Activated CD8-positive, alpha-beta memory T cell treated with anti-CD3 and anti-CD28 coated beads, Interleukin-2, amount 50 U/mL, for 1 hour (primary cell): ENCODE measurements at regions not wholly inside any gene's neighbourhood (a gene's known extent, or its start where the extent isn't known, plus 50 kb on each side); places are given as distances from the start of the nearest gene placed in this dataset.

Source experiments
- DNase-seq: peaks from one replicate; pipeline ENCODE4 v3.0.0-alpha.2; 2020; ENCODE audit errors: extremely low read depth

DNA sequence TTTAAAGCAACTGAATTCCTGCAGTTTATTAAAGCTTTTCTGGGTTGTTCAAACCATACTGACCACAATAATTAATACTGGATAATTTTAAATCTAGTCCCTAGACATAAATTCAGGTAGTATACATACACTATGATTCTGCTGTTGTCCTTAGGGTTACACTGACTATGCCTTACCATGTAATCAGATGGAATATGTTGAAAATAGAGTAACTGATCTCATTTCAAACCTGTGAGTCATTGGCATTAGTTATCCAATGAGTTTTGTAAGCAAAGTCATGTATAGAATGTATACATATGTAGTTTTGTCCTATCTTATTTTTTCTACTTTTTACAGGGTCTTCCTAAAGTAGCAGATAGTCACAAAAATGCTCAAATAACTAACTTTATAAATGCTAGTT, 517.1 kb upstream of the CCDC54 start:
- no peak for DNase-seq

DNA sequence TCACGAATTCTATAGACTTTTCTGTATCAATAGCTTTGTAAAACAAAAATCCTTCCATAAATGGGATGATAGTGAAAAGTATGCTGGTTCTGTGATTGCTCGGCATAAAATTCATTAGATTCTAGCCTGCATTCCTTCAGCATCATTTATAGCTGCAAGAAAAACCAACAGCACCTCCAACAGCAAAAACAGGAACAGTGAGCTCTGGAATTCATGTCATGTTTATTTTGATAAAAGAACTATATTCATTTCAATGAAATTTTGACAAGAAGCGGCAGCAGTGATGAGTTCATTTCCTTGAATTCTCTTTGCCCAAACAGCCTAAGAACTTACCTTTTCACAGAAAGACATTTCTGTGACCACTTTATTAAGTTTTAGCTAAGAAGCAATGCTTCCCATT, 515.2 kb upstream of the CCDC54 start:
- no peak for DNase-seq

DNA sequence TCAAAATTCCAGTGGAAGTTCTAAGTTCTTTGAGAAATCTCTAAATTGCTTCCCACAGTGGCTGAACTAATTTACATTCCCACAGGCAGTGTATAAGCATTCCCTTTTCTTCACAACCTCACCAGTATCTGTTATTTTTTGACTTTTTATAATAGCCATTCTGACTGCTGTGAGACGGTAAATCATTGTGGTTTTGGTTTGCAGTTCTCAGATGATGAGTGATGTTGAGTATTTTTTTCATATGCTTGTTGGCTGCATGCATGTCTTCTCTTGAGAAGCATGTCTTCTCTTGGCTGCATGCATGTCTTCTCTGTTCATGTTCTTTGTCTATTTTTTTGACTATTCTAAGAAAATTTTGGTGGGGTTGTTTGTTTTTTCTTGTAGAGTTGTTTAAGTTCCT, 499.6 kb upstream of the CCDC54 start:
- DNase-seq: no peak

DNA sequence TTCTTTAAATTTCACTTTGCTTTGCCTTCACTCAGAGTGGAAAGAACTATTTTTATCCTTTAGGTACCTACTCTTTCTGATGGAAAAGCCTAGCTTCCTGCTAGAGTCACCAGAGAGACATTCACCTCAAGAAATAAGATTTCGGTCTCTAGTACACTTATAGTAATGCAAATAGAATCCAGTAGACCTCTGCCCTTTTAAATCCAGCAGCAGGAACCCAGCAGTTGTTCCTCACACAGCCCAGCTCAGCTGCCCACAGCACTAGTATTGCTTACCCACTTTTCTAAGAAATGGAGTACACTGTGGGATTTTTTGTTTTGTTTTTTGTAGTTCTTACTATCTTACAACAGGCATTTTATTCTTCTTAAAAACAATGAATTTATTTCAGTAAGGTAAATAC, 497.0 kb upstream of the CCDC54 start:
- DNase-seq: no peak

DNA sequence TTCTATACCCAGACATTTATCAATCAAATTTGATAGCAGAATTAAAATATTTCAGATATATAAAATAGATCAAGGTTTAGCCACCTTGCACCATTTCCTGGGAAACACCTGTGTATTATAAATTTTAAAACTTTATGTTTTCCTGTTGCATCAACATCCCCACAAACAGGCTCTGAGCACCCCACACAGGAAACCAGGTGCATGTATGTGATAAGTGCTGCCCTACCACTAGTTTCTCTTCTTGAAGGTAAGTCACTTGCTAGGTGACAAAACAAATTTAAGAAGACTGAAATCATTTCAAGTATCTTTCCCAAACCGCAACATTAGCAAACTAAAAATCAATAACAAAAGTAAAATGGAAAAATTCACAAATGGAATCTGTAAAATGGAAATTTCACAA, 496.1 kb upstream of the CCDC54 start:
- DNase-seq: no peak

DNA sequence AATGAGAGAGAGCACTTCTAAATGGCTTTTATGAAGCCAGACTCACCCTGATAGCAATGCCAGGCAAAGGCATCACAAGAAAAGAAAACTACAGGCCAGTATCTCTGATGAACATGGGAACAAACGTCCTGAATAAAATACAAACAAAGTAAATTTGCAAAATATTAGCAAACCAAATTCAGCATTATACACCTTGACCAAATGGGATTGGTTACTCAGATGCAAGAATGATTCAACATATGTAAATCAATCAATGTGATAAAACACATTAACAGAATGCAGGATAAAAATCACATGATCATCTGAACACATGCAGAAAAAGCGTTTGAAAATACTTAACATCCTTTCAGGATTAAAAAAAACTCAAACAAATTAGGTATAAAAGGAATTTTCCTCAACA, 494.9 kb upstream of the CCDC54 start:
- DNase-seq: no peak

DNA sequence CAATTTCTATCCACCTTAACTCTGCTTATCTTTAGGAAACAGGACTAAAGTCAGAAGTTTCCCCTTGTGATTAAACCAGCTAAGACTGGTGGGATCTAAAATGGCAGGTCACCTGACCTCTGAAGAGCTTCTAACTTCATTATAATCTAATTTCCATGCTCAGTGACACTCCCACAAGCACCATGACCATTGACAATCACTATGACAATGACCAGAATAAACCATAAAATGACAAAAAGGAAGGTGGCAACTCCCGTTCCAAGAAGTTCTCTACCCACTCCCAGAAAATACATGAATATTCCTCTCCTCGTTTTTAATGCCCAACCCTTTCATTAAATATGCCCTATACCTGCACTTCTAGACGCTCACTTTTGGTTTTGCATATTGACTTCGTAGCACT, 471.2 kb upstream of the CCDC54 start:
- DNase-seq: no peak

DNA sequence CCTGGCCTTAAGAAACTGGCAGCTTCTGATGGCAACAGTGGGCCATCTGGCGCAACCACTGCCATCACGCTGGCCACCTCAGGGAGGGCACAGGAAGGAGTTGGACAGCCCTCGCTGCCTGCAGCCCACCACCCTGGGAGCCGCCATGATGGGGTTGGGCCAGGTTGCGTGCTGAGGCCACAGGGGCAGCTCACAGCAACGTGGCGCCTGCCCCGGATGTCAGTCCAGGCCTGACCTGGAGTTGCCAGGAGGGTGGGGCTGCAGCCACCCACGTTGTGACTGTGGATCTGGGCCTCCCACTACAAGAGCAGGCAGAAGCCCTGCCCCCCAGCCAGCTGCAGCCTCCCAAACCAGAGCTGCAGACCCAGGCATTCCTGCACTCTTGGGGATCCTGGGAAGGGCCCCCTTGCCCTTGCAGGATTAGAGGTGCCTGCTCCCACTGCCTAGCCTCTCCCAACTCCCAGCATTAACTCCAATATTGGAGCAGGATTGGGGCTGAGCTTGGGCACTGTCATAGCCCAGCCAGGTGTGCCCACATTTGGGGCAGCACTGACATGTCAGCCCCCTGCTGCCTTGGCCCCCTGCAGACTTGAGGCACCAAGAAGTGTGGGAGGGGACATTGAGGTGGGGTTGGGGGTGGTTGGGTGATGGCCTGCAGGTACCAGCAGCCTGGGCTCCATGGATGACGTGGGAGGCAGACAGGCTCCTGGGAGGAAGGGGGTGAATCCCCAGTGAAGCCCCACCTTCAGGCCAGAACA, 468.9 kb upstream of the CCDC54 start:
- DNase-seq: no peak

DNA sequence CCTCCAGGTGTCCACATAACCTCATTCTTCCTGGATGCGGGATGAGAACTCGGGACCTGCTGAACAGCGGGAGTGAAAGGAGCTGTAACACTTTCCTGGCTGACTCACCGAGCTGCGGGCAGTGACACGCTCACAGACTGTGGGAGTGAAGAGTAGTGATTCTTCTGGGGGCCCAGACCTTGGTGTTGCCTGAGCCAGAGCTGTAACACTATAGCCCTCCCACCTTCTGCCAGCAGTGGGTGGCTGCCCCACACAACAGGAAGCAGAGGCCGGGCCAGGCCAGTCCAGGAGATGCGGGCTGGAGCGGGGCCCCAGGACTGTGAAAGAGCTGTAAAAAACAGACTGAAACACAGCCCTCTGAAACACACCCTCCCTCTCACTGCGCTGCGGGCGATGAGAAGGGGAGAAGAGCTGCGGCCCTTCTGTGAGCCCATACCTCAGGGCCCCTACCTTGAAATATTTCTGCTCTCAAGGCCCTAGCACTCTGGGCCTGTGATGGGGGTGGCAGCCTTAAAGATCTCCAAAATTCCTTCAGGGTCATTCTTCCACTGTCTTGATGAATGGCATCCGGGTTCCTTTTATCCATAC, 464.0 kb upstream of the CCDC54 start:
- DNase-seq: no peak

DNA sequence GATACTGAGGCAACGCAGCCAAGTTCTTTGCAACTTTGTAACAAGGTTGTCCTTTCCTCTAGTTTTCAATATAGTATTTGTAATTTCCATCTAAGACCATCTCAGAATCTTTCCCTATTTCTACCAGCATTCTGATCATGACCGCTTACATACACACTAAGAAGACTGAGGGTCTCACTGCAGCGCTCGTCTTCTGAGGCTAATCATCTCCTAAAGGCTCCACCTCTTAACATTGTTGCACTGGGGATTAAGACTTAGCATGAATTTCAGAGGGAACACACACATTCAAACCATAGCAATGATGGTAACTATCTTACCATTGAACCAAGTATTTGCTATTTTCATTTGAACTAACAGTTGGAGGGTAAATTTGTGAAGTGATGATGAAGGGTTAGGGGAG, 463.3 kb upstream of the CCDC54 start:
- no peak for DNase-seq

DNA sequence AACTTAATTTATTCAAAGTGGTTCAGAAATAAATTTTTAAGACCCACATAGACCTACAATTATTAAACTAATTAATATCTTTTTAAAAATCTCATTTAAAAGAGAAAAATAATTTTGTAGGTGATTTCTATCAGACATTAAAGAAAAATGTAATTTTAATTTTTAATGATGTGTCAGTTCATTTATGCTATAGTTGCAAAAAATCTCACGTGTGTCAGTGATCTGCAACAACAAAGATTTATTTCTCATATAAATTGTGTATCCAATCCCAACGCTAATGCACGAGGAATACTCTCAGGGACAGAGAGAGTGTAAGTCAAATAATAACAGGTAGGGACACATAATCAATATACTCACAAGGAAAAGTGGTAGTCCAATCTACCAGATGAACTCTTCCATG, 456.6 kb upstream of the CCDC54 start:
- no peak for DNase-seq

DNA sequence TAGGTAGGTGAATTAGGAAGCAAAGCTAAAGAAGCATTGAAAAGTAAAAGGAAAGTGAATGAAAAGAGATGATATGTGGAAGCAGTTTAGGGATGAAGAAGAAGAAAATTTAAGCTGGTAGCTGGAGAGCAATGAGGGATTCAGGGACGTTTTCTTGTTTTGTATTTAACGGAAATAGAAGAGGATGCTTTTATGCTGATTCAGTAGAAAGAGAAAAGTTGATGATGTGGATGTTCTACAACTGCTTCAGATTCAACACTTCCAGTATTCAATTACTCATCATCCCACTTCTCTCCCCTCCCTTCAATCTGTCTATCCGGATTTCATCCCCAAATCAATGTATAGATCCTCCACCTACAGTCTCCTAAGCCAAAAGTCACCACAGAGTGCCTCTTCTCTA, 448.2 kb upstream of the CCDC54 start:
- no peak for DNase-seq

DNA sequence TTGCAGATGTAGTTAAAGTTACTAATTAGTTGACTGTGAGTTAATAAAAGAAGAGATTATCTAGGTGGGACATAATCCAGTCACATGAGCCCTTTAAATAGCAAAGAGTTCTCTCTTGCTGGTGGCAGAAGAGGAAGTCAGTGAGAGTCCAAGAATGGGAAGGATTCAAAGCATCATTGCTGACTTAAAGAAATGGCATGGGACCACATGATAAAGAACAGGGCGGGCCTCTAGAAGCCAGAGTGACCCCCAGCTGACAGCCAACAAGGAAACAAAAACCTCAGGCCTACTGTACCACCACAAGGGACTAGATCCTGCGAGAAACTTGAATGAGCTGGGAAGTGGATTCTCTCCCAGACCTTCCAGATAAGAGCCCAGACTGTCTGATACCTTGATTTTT, 447.2 kb upstream of the CCDC54 start:
- DNase-seq: no peak

DNA sequence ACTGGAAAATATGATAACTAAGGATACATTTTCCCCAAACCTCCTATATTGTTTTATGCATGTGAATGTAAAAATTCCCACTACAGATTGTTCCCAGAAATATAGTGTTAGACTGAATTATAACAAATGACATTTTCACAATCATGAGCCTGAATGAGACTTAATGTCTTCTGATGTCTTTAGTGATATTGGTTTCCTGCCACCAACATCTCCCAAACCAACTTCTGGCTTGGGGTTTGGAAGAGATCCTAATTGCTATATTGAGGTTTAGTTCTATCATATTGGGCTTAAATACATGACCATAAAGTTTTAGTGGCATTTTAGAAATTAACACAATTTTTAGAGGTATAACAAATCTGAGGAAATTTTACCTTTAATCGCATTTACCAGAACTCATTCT, 445.3 kb upstream of the CCDC54 start:
- DNase-seq: no peak

DNA sequence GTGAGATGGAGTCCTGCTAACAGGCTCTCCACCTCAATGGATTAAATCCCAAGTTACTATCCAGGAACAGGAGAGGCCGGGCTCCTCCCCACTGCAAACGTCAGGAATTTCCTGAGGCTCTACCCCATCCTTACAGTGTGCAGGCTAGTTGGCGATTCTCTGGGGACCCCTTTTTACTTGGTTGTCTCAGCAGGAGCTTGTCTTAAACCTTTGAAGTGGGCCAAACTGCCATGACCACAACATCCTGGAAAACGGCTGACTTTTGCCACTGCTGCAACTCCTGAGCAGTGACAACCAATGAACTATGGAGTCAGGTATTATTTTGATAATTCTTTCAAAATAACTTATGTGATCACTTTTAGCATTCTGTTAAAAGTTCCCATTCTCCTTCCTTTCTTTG, 440.9 kb upstream of the CCDC54 start:
- DNase-seq: no peak

DNA sequence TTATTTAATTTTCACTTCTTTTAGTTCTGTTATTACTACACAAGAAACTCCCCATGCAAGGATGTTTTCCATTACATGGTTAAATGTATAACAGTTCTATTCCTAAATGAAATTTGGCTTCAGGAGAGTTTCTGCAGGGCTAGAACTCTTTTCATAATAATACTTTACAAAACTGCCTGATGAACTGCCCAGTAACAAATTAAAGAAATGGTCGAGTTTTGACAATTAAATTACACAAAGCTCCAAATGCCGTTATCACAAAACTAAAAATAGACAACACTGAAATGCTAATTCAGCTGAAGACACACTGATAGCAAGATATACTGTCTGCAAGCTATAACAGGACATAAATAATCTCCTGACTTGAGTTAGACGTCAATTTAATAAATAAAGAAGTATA, 435.2 kb upstream of the CCDC54 start:
- no peak for DNase-seq

DNA sequence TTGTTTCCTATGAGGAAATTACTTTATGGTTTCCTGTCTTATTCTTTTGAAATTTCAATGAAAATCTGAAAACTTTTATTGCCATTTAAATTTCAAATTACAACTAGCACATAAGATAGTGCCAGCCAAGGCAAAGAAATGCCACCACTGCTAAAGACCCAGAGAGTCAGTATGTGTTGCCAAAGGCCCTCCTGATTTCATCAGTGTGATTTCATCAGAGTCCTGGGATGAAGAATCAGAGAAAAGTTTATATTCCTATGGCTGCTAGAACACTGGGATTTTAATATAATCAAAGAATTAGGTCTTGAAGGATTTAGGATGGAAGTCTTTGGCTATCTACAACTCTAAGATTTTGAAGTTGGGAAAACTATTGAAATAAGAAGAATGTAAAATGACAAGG, 434.2 kb upstream of the CCDC54 start:
- no peak for DNase-seq

DNA sequence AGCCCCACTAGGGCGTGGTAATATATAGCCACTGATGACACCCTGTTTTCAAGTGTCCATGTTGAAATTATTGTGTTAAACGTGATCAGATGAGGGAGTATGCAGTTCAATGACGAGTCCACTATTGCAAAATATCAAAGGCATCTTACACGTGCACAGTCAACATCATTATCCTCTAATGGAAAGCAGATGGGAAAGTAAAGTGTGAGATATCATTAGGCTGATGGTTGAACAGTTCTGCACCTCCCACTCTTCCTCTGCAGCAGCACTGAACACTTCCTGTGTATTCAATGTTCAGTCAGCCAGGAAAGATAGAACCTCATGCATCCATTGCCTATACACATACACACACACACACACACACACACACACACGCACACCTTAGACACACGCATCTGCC, 431.8 kb upstream of the CCDC54 start:
- no peak for DNase-seq

DNA sequence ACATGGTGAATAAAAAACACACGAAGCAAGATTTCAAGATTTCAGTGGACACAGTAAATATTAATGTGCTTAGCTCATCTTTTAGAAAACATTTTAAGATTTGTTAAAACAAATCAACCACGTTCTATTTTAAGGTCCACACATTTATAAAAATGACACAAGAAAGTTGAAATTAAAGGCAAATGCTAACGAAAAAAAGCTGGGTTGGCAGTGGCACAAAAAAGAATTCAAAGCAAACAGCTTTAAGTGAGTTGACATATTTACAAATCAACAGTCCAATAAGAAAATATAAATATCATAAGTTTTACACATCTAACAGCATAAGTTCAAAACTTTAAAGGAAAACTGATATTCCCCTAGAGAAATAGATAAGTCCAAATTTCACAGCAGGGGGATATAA, 430.4 kb upstream of the CCDC54 start:
- DNase-seq: no peak

DNA sequence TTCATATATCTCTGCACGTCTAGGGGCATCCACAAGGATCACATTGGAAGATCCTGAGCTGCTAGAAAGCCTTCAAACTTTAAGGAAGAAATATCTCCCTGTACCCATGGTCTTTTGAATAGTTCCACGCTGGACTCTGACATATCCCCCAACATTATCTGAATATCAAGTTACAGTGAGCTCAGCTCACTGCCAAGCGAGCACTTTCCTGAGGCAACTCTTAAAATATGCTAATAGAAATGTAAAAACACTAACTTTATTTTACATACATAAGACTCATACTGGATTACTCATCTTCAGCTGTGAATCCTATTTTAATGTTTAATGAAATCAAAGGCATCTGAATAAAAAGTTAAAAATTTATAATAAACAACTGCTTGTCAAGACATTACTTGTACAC, 420.2 kb upstream of the CCDC54 start:
- no peak for DNase-seq

DNA sequence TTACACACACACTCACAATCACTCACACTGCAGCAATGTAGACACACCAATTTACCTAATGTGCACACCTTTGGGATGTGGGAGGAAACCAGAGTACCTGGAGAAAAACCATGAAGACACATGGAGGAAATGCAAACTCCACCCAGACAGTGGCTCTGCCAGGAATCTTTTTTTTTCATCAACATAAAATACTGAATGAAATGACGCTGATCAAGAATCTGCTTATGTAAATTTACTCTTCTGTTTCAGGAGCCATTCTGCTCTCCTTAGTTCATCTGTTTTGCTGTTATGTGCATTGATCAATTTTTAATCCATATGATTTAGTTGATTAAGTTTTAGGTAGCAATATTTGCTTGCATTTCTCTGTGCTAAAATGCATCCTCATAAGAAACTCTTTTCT, 414.2 kb upstream of the CCDC54 start:
- DNase-seq: no peak

DNA sequence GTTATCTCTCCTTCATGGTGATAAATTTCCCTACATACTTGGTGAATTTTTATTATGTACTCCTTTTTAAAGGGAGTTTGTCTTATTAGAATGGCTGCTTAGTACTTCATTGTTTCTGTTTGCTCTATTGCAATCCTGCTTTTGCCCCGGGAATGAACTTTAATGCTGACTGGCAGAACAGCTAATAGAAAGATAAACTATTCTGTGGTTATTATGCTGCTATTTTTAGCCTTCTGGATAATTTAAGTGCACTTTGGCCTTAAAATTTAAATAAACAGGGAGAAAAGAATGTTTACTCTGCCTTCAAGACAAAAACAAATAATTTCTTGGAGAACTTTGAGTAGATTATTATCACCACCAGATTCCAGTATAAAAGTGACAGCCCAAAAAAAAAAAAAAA, 413.8 kb upstream of the CCDC54 start:
- DNase-seq: no peak

DNA sequence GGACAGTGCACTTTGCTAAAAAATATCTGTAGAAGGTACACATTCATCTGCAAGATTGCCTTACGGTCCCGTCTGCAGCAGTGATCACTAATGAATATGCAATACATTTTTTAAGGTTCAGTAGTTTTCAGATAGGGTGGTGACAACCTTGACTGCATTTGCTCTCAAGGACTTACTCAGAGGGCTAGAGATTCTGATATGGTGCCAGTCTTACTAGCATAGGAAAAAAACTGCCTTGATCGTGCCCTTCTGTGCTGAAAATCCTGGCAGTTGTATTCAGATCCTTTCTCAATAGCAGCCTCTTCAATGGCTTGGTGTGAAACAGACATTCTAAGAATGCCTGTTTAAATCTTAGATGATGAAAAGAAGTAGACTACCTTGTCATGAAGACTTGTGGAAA, 411.9 kb upstream of the CCDC54 start:
- no peak for DNase-seq

DNA sequence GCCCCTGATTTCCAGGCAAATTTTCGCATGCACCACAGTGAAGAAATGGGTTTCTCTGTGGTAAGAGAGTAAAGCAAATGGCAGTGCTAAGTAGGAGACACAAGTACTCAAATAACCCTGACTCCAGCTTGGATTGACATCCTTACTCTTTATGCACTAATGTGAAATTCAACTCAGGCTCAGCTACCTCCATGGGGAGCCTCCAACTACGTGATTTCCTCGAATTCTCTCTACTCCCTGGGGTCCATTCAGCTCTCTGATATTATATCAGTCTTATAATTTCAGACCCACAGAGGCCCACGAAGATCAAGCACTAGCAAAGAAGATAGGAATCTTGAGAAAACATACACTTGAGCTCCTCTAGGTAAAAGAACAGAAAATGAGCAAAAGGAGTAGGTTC, 407.6 kb upstream of the CCDC54 start:
- DNase-seq: no peak
